A549 (cell line): ENCODE measurements at regions not wholly inside any gene's neighbourhood (a gene's known extent, or its start where the extent isn't known, plus 50 kb on each side); places are given as distances from the start of the nearest gene placed in this dataset.

Source experiments
- ATAC-seq, 2 experiments: fragments of 200-7000 bp in 1 of 2; fragments of >200 bp in 1 of 2; cut with Nextera tagmentation in 1 of 2; cut with Tn5 transposase in 1 of 2; 3 replicates each; pipeline versions ENCODE4 v1.8.0 to v1.9.1; 2018 to 2020; ENCODE audit warnings: mild to moderate bottlenecking in 1 of 2, moderate library complexity in 1 of 2
- CTCF ChIA-PET: fragments of 300-600 bp; sonication (Branson Sonifier 250); formaldehyde crosslinking; extraction: SDS; loops from one replicate; lab custom pipeline; 2021; ENCODE audit warnings: antibody characterized with exemption, inconsistent platforms; lab: Yijun Ruan, JAX
- POLR2A ChIA-PET: fragments of 350-600 bp; formaldehyde crosslinking; extraction: SDS; loops from one replicate; lab custom pipeline; 2021; ENCODE audit warnings: antibody characterized with exemption, inconsistent platforms; lab: Yijun Ruan, JAX
- DNase-seq, 2 experiments: peaks; one replicate each; pipeline versions ENCODE4 v3.0.0 to v3.0.0-alpha.2; 2011 to 2016; ENCODE audit warnings: low read depth in 1 of 2, low spot score in 1 of 2
- FAIRE-seq: peaks from 2 replicates; lab custom pipeline; 2011; peaks lifted over from hg19 to GRCh38; lab: Jason Lieb, UNC
- H3K27ac ChIP-seq, 2 experiments: fragments of >200 bp; sonication (Bioruptor Twin); formaldehyde crosslinking; 3 replicates each; pipeline ENCODE4 v1.5.1; 2016 to 2017
- H3K4me1 ChIP-seq: fragments of >200 bp; sonication (Bioruptor Twin); formaldehyde crosslinking; 3 replicates; pipeline ENCODE4 v1.6.1; 2016
- H3K4me2 ChIP-seq: fragments of >200 bp; sonication (Bioruptor Twin); formaldehyde crosslinking; 3 replicates; pipeline ENCODE4 v1.6.1; 2016
- H3K4me3 ChIP-seq: fragments of >200 bp; sonication (Bioruptor Twin); formaldehyde crosslinking; 3 replicates; pipeline ENCODE4 v1.5.1; 2016
- H3K9me3 ChIP-seq: fragments of >200 bp; sonication (Bioruptor Twin); formaldehyde crosslinking; 3 replicates; pipeline ENCODE4 v1.6.1; 2016
- KDM5A ChIP-seq: fragments of 200-600 bp; sonication (generic); IDR thresholded peaks from 2 replicates; pipeline ENCODE4 v1.6.1; 2016; ENCODE audit warnings: antibody characterized with exemption, mild to moderate bottlenecking
- RNF2 ChIP-seq: fragments of 200-600 bp; sonication (generic); IDR thresholded peaks from 2 replicates; pipeline ENCODE4 v1.6.1; 2016; ENCODE audit warnings: low read depth, mild to moderate bottlenecking, antibody characterized with exemption, moderate library complexity, borderline replicate concordance
- ZSCAN20 ChIP-seq: fragments of 250-450 bp; sonication (Bioruptor Pico); IDR thresholded peaks from 2 replicates; pipeline ENCODE4 v1.8.0; 2022; ENCODE audit warnings: mild to moderate bottlenecking, moderate library complexity

- ATAC-seq (no peak), FAIRE-seq (no peak), DNase-seq (no peak)
- Histone ChIP-seq H3K9me3 (peaks cover 5% of the 10 kb centered on the region; the same call in 1 of the 3 replicates), H3K4me2 (no peak overlapping the region), H3K4me1 (no peaks in the 10 kb centered on the region), H3K4me3 (no peak overlapping the region), H3K27ac (no peak overlapping the region)
- POLR2A ChIA-PET = no interaction called here
- TF ChIP-seq KDM5A (no peak), RNF2 (no peak), ZSCAN20 (CRISPR knock-in tag) (no peak)
- CTCF ChIA-PET = no interaction called here
Measured at GRCh38 chr5:62680121-62680520, 101.5 kb downstream of the LRRC70 start.
